ENCODE measurements at regions not wholly inside any gene's neighbourhood (a gene's known extent, or its start where the extent isn't known, plus 50 kb on each side); places are given as distances from the start of the nearest gene placed in this dataset.

- no peak for TF ChIP-seq CTCF (IDR thresholded peaks at IDR 0.05; ENCODE audit: low read depth, low read length, missing control alignments)
- DNase-seq (ENCODE audit: low read depth): no peak
- no peak overlapping the region for H3K4me3 ChIP-seq (ENCODE audit: low read depth, low read length)
Measured at GRCh38 chr21:38916214-38916964, 110.7 kb downstream of the ETS2 start.

GRCh38 chr21:38915546-38915945 lies 109.8 kb downstream of the ETS2 start:
- no peak for TF ChIP-seq CTCF (IDR thresholded peaks at IDR 0.05; ENCODE audit: low read depth, low read length, missing control alignments)
- DNase-seq (ENCODE audit: low read depth): no peak
- no peak overlapping the region for H3K4me3 ChIP-seq (ENCODE audit: low read depth, low read length)

- TF ChIP-seq CTCF (IDR thresholded peaks at IDR 0.05; ENCODE audit: low read depth, low read length, missing control alignments): no peak
- H3K4me3 ChIP-seq (ENCODE audit: low read depth, low read length): no peak overlapping the region
- DNase-seq (ENCODE audit: low read depth): no peak
Measured at GRCh38 chr21:38914528-38915293, 109.0 kb downstream of the ETS2 start.

GRCh38 chr21:38913893-38914527 lies 108.3 kb downstream of the ETS2 start:
- no peak for TF ChIP-seq CTCF (IDR thresholded peaks at IDR 0.05; ENCODE audit: low read depth, low read length, missing control alignments)
- H3K4me3 ChIP-seq (ENCODE audit: low read depth, low read length): no peak overlapping the region
- DNase-seq (ENCODE audit: low read depth): no peak

GRCh38 chr21:38913120-38913892 lies 107.6 kb downstream of the ETS2 start:
- no peak for TF ChIP-seq CTCF (IDR thresholded peaks at IDR 0.05; ENCODE audit: low read depth, low read length, missing control alignments)
- DNase-seq (ENCODE audit: low read depth): no peak
- no peak overlapping the region for H3K4me3 ChIP-seq (ENCODE audit: low read depth, low read length)

- no peak overlapping the region for H3K4me3 ChIP-seq (ENCODE audit: low read depth, low read length)
- no peak for DNase-seq (ENCODE audit: low read depth)
Measured at GRCh38 chr21:38912789-38913119, 107.0 kb downstream of the ETS2 start.

More at GRCh38 chr21:38912789-38913119, 107.0 kb downstream of the ETS2 start:
- TF ChIP-seq CTCF (IDR thresholded peaks at IDR 0.05; ENCODE audit: low read depth, low read length, missing control alignments): no peak
